Smooth muscle cell (in vitro differentiated cells): ENCODE measurements at regions not wholly inside any gene's neighbourhood (a gene's known extent, or its start where the extent isn't known, plus 50 kb on each side); places are given as distances from the start of the nearest gene placed in this dataset.
"Not testable (repeated sequence)": the region's sequence is repeated elsewhere in the genome, so short reads cannot be mapped to it uniquely, and the experiment has no call there.

Experiments
- DNase-seq: peaks from one replicate; lab custom pipeline; 2025; ENCODE audit not compliant: unreplicated experiment; lab: John Stamatoyannopoulos, UW
- H2AFZ ChIP-seq: fragments of 200-600 bp; sonication (generic); 2 replicates; pipeline ENCODE4 v1.6.0; 2016; ENCODE audit warnings: antibody characterized with exemption, low read depth, mild to moderate bottlenecking
- H3F3A ChIP-seq: fragments of 200-600 bp; sonication (generic); 2 replicates; pipeline ENCODE4 v1.6.0; 2017; ENCODE audit warnings: antibody characterized with exemption, low read depth
- H3K27ac ChIP-seq: fragments of 200-600 bp; sonication (generic); 2 replicates; pipeline ENCODE4 v1.5.1; 2016; ENCODE audit warnings: low read depth, mild to moderate bottlenecking
- H3K27me3 ChIP-seq: fragments of 200-600 bp; sonication (generic); 2 replicates; pipeline ENCODE4 v1.6.1; 2016; ENCODE audit warnings: low read depth, mild to moderate bottlenecking
- H3K36me3 ChIP-seq: fragments of 200-600 bp; sonication (generic); 2 replicates; pipeline ENCODE4 v1.5.1; 2016; ENCODE audit warnings: low read depth
- H3K4me1 ChIP-seq: fragments of 200-600 bp; sonication (generic); 2 replicates; pipeline ENCODE4 v1.5.1; 2016; ENCODE audit warnings: low read depth
- H3K4me2 ChIP-seq: fragments of 200-600 bp; sonication (generic); 2 replicates; pipeline ENCODE4 v1.6.0; 2016; ENCODE audit warnings: mild to moderate bottlenecking
- H3K4me3 ChIP-seq: fragments of 200-600 bp; sonication (generic); 2 replicates; pipeline ENCODE4 v1.5.1; 2016; ENCODE audit warnings: mild to moderate bottlenecking
- H3K79me2 ChIP-seq: fragments of 200-600 bp; sonication (generic); 2 replicates; pipeline ENCODE4 v1.6.0; 2016; ENCODE audit warnings: low read depth, mild to moderate bottlenecking
- H3K9ac ChIP-seq: fragments of 200-600 bp; sonication (generic); 2 replicates; pipeline ENCODE4 v1.6.0; 2016; ENCODE audit warnings: low read depth
- H3K9me3 ChIP-seq: fragments of 200-600 bp; sonication (generic); replicated peaks from 2 replicates; pipeline ENCODE4 v1.5.1; 2016; ENCODE audit warnings: low read depth
- H4K20me1 ChIP-seq: fragments of 200-600 bp; sonication (generic); 2 replicates; pipeline ENCODE4 v1.6.0; 2016; ENCODE audit warnings: low read depth
- WGBS: methylation state at CpG from one replicate; pipeline ENCODE4 v1.1.7; 2016; ENCODE audit warnings: low lambda C conversion rate; 5-methylcytosine and 5-hydroxymethylcytosine counted together
- TF ChIP-seq, protein P1 (sequence below): fragments of 200-600 bp; sonication (generic); IDR thresholded peaks from 2 replicates; pipeline ENCODE4 v1.5.1; 2017; ENCODE audit warnings: borderline replicate concordance, mild to moderate bottlenecking, antibody characterized with exemption; ENCODE audit not compliant: insufficient read depth, poor library complexity, severe bottlenecking

- TF ChIP-seq, protein P1, sequence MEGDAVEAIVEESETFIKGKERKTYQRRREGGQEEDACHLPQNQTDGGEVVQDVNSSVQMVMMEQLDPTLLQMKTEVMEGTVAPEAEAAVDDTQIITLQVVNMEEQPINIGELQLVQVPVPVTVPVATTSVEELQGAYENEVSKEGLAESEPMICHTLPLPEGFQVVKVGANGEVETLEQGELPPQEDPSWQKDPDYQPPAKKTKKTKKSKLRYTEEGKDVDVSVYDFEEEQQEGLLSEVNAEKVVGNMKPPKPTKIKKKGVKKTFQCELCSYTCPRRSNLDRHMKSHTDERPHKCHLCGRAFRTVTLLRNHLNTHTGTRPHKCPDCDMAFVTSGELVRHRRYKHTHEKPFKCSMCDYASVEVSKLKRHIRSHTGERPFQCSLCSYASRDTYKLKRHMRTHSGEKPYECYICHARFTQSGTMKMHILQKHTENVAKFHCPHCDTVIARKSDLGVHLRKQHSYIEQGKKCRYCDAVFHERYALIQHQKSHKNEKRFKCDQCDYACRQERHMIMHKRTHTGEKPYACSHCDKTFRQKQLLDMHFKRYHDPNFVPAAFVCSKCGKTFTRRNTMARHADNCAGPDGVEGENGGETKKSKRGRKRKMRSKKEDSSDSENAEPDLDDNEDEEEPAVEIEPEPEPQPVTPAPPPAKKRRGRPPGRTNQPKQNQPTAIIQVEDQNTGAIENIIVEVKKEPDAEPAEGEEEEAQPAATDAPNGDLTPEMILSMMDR, result no peak
- Histone ChIP-seq H3K36me3 (no peaks in the 10 kb centered on the region), H3K27me3 (no peaks in the 10 kb centered on the region), H3K79me2 (no peaks in the 10 kb centered on the region), H3K4me2 (no peak overlapping the region), H3K9me3 (no peaks in the 10 kb centered on the region), H3K9ac (no peak overlapping the region), H4K20me1 (no peaks in the 10 kb centered on the region), H2AFZ (no peak overlapping the region), H3K4me1 (no peaks in the 10 kb centered on the region), H3K27ac (no peak overlapping the region), H3F3A (no peaks in the 10 kb centered on the region), H3K4me3 (no peak overlapping the region)
- 87% methylated on average over 2 of the region's 2 CpGs for WGBS
- DNase-seq, result no peak
These were observed 854.8 kb upstream of the ARRDC3 start for GRCh38 chr5:92237896-92238295.

GRCh38 chr5:92222449-92222848 is 839.3 kb upstream of the ARRDC3 start:
- no peaks in the 10 kb centered on the region for H4K20me1 ChIP-seq
- no peaks in the 10 kb centered on the region for H3K79me2 ChIP-seq
- H3K4me3 ChIP-seq, result no peak overlapping the region
- DNase-seq, result no peak
- H2AFZ ChIP-seq, result no peak overlapping the region
- H3K9ac ChIP-seq, result no peak overlapping the region
- TF ChIP-seq, protein P1, result peak; percentile 11
- 67% methylated on average over 1 of the region's 1 CpG for WGBS
- no peaks in the 10 kb centered on the region for H3K4me1 ChIP-seq
- H3K27ac ChIP-seq, result no peak overlapping the region
- H3K36me3 ChIP-seq, result no peaks in the 10 kb centered on the region
- no peak overlapping the region for H3K4me2 ChIP-seq
- no peaks in the 10 kb centered on the region for H3K27me3 ChIP-seq
- no peaks in the 10 kb centered on the region for H3F3A ChIP-seq
- H3K9me3 ChIP-seq, result no peaks in the 10 kb centered on the region

- DNase-seq, H3K4me3 ChIP-seq, H3F3A ChIP-seq, H3K27me3 ChIP-seq, H3K9me3 ChIP-seq, H3K9ac ChIP-seq, H3K36me3 ChIP-seq, H4K20me1 ChIP-seq, H2AFZ ChIP-seq, H3K4me2 ChIP-seq, H3K27ac ChIP-seq, H3K79me2 ChIP-seq, H3K4me1 ChIP-seq: not testable (repeated sequence)
- WGBS, result 68% methylated on average over 2 of the region's 2 CpGs
These were observed 833.7 kb upstream of the ARRDC3 start for GRCh38 chr5:92216852-92217251.

GRCh38 chr5:92215116-92215515 is 832.0 kb upstream of the ARRDC3 start:
- Histone ChIP-seq H3K4me3 (no peak overlapping the region), H3K4me1 (no peaks in the 10 kb centered on the region), H3F3A (no peaks in the 10 kb centered on the region), H3K9ac (no peak overlapping the region), H3K4me2 (no peak overlapping the region), H3K79me2 (no peaks in the 10 kb centered on the region), H3K36me3 (no peaks in the 10 kb centered on the region), H2AFZ (no peak overlapping the region), H3K27ac (no peak overlapping the region), H3K27me3 (no peaks in the 10 kb centered on the region), H3K9me3 (no peaks in the 10 kb centered on the region), H4K20me1 (no peaks in the 10 kb centered on the region)
- 97% methylated on average over 1 of the region's 1 CpG for WGBS
- TF ChIP-seq, protein P1, result no peak
- no peak for DNase-seq
